ENCODE measurements at regions not wholly inside any gene's neighbourhood (a gene's known extent, or its start where the extent isn't known, plus 50 kb on each side); places are given as distances from the start of the nearest gene placed in this dataset.
A peak's percentile ranks its signal among the peaks of the same experiment; 100 is the strongest.

DNA sequence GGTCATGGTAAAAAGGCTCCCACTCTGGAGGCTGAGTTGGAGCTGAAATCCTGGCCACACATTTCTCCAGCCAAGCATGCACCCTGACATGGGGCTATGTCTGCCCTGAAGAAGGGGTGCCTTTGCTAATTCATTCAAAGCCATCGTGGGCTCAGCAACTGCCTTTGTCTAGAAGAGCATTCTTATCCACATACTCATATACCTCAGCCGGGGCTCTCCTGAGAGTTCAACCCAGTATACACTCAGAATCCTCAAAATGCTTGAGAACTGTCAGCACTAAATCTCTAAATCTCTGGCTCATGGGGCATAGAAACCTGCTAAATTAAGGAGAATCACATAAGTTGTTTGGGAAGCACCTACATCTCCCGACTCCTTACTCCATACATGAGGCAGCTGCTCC, 89.3 kb downstream of the MRPL32 start:
- DNase-seq: no peak
- Mint-ChIP-seq H3K9me3 (no peaks in the 10 kb centered on the region; a peak in 1 of 5 replicates), H3K27me3 (ENCODE audit: low read depth) (no peaks in the 10 kb centered on the region), H3K36me3 (ENCODE audit: insufficient read depth in 1 of 3, low read depth in 3 of 3) (no peaks in the 10 kb centered on the region), H3K4me3 (no peak overlapping the region), H3K4me1 (no peaks in the 10 kb centered on the region), H3K27ac (no peak overlapping the region)
- H3K4ac ChIP-seq (ENCODE audit: low read depth, low read length): no peak overlapping the region
- no peaks in the 10 kb centered on the region for H4K20me1 ChIP-seq (ENCODE audit: control insufficient read depth, insufficient read depth, insufficient read length)
- no peak overlapping the region for H3K23ac ChIP-seq (ENCODE audit: insufficient read length, low read depth, low read length)
- no peak overlapping the region for H4K5ac ChIP-seq (ENCODE audit: insufficient read length, low read depth, low read length)
- WGBS (ENCODE audit: extremely low coverage, insufficient read length, low lambda C conversion rate): no CpG with 5 or more reads among the region's 3 CpGs
- H2BK15ac ChIP-seq (ENCODE audit: low read depth, low read length): 0 out of 2 replicates have a peak overlapping the region, but pooled peaks have one; percentile 85
- no peaks in the 10 kb centered on the region for H3K9me3 ChIP-seq (ENCODE audit: control insufficient read depth, low read depth, low read length)
- H3K27ac ChIP-seq (ENCODE audit: insufficient read length, low read depth, low read length): no peak overlapping the region
- no peak overlapping the region for H3K4me2 ChIP-seq (ENCODE audit: insufficient read depth, insufficient read length, low read length)
- H3K27me3 ChIP-seq (ENCODE audit: insufficient read depth, low read length): no peaks in the 10 kb centered on the region
- H2AFZ ChIP-seq (ENCODE audit: low read length): no peak overlapping the region
- H2BK12ac ChIP-seq (ENCODE audit: insufficient read length, low read depth, low read length): no peak overlapping the region
- no peak overlapping the region for H2BK120ac ChIP-seq (ENCODE audit: low read depth, low read length, poor library complexity, severe bottlenecking)
- H3K23me2 ChIP-seq (ENCODE audit: insufficient read length, low read depth, low read length, poor library complexity, severe bottlenecking): no peaks in the 10 kb centered on the region
- no peak overlapping the region for H4K91ac ChIP-seq (ENCODE audit: insufficient read length, low read depth, low read length)
- no peak overlapping the region for H3K9ac ChIP-seq (ENCODE audit: extremely low read depth, insufficient read length, low read length)
- TF ChIP-seq, protein P1, sequence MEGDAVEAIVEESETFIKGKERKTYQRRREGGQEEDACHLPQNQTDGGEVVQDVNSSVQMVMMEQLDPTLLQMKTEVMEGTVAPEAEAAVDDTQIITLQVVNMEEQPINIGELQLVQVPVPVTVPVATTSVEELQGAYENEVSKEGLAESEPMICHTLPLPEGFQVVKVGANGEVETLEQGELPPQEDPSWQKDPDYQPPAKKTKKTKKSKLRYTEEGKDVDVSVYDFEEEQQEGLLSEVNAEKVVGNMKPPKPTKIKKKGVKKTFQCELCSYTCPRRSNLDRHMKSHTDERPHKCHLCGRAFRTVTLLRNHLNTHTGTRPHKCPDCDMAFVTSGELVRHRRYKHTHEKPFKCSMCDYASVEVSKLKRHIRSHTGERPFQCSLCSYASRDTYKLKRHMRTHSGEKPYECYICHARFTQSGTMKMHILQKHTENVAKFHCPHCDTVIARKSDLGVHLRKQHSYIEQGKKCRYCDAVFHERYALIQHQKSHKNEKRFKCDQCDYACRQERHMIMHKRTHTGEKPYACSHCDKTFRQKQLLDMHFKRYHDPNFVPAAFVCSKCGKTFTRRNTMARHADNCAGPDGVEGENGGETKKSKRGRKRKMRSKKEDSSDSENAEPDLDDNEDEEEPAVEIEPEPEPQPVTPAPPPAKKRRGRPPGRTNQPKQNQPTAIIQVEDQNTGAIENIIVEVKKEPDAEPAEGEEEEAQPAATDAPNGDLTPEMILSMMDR (conservative IDR thresholded peaks at IDR 0.05): no peak
- H3K14ac ChIP-seq (ENCODE audit: insufficient read depth, low read length): no peak overlapping the region
- no peak overlapping the region for H2AK5ac ChIP-seq (ENCODE audit: insufficient read length, low read length)
- peak overlapping the region; percentile 45 for H3T11ph ChIP-seq (ENCODE audit: low read length)
- no peak overlapping the region for H2BK20ac ChIP-seq (ENCODE audit: low read depth, low read length, poor library complexity, severe bottlenecking)
- no peak overlapping the region for H3K56ac ChIP-seq (ENCODE audit: insufficient read length, low read depth, low read length)
- H4K8ac ChIP-seq (replicated peaks; ENCODE audit: insufficient read length, low read depth, low read length): no peak overlapping the region
- no peaks in the 10 kb centered on the region for H3K79me1 ChIP-seq (ENCODE audit: insufficient read depth, low read depth, low read length, poor library complexity, severe bottlenecking)
- no peaks in the 10 kb centered on the region for H3K79me2 ChIP-seq (ENCODE audit: insufficient read depth, low read length)
- no peak overlapping the region for H2BK5ac ChIP-seq (ENCODE audit: insufficient read length, low read length)
- no peak overlapping the region for H3K18ac ChIP-seq (ENCODE audit: insufficient read length, low read depth, low read length)
- no peaks in the 10 kb centered on the region for H3K4me1 ChIP-seq (ENCODE audit: insufficient read depth, low read length)

Data from H9 (cell line).